ENCODE measurements at regions not wholly inside any gene's neighbourhood (a gene's known extent, or its start where the extent isn't known, plus 50 kb on each side); places are given as distances from the start of the nearest gene placed in this dataset.

DNA sequence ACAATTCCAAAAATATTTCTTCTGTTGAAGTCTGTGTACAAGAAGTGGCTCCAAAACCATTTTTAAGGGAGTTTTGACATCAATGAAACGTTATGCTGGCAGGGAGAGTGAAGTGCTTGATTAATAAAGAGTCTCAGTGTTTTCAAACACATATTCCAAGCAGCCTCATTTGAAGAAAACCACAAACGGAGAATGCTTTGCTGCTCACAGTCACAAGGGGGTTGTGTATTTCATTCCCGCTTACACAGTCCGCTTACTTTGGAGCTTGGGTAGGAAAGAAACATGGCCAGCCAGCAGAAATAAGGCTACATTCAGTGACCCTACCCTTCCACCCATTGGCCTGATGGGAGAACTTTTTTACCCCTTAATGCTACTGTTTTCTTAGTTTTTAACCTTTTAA lies 586.2 kb downstream of the RAB28 start:
- Histone ChIP-seq H3K18ac (ENCODE audit: low read depth, low read length) (no peak overlapping the region), H3K4me3 (ENCODE audit: insufficient read depth, low read depth, low read length) (no peak overlapping the region), H3K14ac (replicated peaks; ENCODE audit: low read depth, low read length) (no peak overlapping the region), H3K23ac (ENCODE audit: low read depth, low read length) (no peak overlapping the region), H2BK5ac (ENCODE audit: low read depth, low read length, poor library complexity, severe bottlenecking) (no peak overlapping the region), H4K20me1 (ENCODE audit: insufficient read depth, low read length) (no peaks in the 10 kb centered on the region), H3K9me1 (ENCODE audit: insufficient read depth, low read length) (no peaks in the 10 kb centered on the region), H2AK9ac (replicated peaks; ENCODE audit: low read depth, low read length, poor library complexity) (no peak overlapping the region), H2AK5ac (ENCODE audit: low read depth, low read length) (no peak overlapping the region), H3K4ac (ENCODE audit: low read depth, low read length) (no peak overlapping the region), H2BK15ac (ENCODE audit: low read depth, low read length) (no peak overlapping the region), H4K91ac (ENCODE audit: insufficient read depth, low read depth, low read length) (no peak overlapping the region), H2AFZ (replicated peaks; ENCODE audit: low read length, poor library complexity) (no peak overlapping the region), H3K79me1 (ENCODE audit: low read depth in 1 of 2, low read length in 2 of 2) (no peaks in the 10 kb centered on the region), H3K36me3 (ENCODE audit: control insufficient read depth, insufficient read depth, low read length) (no peaks in the 10 kb centered on the region), H3K9ac (ENCODE audit: low read depth, low read length) (no peak overlapping the region), H3K9me3 (ENCODE audit: control insufficient read depth, insufficient read depth, low read length) (peaks cover 9% of the 10 kb centered on the region), H3K56ac (ENCODE audit: extremely low read depth, insufficient read depth, low read length) (no peak overlapping the region), H3K4me1 (ENCODE audit: control insufficient read depth, insufficient read depth, low read length) (no peaks in the 10 kb centered on the region), H2BK20ac (ENCODE audit: low read depth, low read length) (no peak overlapping the region), H3K4me2 (ENCODE audit: low read depth, low read length) (no peak overlapping the region), H3K27ac (ENCODE audit: insufficient read depth, low read length) (no peak overlapping the region), H2BK120ac (ENCODE audit: low read depth, low read length) (no peak overlapping the region), H4K5ac (ENCODE audit: low read depth, low read length) (no peak overlapping the region), H3K27me3 (ENCODE audit: control insufficient read depth, insufficient read depth, low read length) (no peaks in the 10 kb centered on the region), H4K8ac (ENCODE audit: low read depth in 2 of 2, low read length in 2 of 2) (no peak overlapping the region)
- TF ChIP-seq CHD1 (IDR thresholded peaks at IDR 0.05; ENCODE audit: low read depth, low read length) (no peak), RAD21 (IDR thresholded peaks at IDR 0.05; ENCODE audit: low read length) (no peak), BHLHE40 (IDR thresholded peaks at IDR 0.05; ENCODE audit: low read depth, low read length) (no peak), RCOR1 (IDR thresholded peaks at IDR 0.05; ENCODE audit: insufficient replicate concordance, low read length) (no peak), RFX5 (IDR thresholded peaks at IDR 0.05; ENCODE audit: low read depth, low read length) (no peak), FOS (IDR thresholded peaks at IDR 0.05; ENCODE audit: low read depth, low read length) (no peak), MAFK (IDR thresholded peaks at IDR 0.05; ENCODE audit: low read depth, low read length) (no peak), MXI1 (IDR thresholded peaks at IDR 0.05; ENCODE audit: borderline replicate concordance, low read depth, low read length) (no peak), POLR2A (IDR thresholded peaks at IDR 0.05; ENCODE audit: low read depth, low read length) (no peak), CEBPB (IDR thresholded peaks at IDR 0.05; ENCODE audit: low read depth, low read length) (no peak), SMC3 (IDR thresholded peaks at IDR 0.05; ENCODE audit: low read depth, low read length) (no peak), MAZ (IDR thresholded peaks at IDR 0.05; ENCODE audit: borderline replicate concordance, low read depth, low read length) (no peak)
- TF ChIP-seq, protein P1, sequence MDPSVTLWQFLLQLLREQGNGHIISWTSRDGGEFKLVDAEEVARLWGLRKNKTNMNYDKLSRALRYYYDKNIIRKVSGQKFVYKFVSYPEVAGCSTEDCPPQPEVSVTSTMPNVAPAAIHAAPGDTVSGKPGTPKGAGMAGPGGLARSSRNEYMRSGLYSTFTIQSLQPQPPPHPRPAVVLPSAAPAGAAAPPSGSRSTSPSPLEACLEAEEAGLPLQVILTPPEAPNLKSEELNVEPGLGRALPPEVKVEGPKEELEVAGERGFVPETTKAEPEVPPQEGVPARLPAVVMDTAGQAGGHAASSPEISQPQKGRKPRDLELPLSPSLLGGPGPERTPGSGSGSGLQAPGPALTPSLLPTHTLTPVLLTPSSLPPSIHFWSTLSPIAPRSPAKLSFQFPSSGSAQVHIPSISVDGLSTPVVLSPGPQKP (IDR thresholded peaks at IDR 0.05; ENCODE audit: borderline replicate concordance, low read depth, low read length): no peak
- TF ChIP-seq, protein P2, sequence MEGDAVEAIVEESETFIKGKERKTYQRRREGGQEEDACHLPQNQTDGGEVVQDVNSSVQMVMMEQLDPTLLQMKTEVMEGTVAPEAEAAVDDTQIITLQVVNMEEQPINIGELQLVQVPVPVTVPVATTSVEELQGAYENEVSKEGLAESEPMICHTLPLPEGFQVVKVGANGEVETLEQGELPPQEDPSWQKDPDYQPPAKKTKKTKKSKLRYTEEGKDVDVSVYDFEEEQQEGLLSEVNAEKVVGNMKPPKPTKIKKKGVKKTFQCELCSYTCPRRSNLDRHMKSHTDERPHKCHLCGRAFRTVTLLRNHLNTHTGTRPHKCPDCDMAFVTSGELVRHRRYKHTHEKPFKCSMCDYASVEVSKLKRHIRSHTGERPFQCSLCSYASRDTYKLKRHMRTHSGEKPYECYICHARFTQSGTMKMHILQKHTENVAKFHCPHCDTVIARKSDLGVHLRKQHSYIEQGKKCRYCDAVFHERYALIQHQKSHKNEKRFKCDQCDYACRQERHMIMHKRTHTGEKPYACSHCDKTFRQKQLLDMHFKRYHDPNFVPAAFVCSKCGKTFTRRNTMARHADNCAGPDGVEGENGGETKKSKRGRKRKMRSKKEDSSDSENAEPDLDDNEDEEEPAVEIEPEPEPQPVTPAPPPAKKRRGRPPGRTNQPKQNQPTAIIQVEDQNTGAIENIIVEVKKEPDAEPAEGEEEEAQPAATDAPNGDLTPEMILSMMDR (conservative IDR thresholded peaks at IDR 0.05; ENCODE audit: low read depth, low read length): no peak
- TF ChIP-seq, protein P3, sequence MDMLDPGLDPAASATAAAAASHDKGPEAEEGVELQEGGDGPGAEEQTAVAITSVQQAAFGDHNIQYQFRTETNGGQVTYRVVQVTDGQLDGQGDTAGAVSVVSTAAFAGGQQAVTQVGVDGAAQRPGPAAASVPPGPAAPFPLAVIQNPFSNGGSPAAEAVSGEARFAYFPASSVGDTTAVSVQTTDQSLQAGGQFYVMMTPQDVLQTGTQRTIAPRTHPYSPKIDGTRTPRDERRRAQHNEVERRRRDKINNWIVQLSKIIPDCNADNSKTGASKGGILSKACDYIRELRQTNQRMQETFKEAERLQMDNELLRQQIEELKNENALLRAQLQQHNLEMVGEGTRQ (IDR thresholded peaks at IDR 0.05; ENCODE audit: low read depth, low read length): no peak
- ATAC-seq (ENCODE audit: low read depth) (no peak), DNase-seq (no peak)
- BruUV-seq (replicated peaks): no TSS peak
- ChIA-PET POLR2A (ENCODE audit: unreplicated experiment) (no interaction called here), CTCF (no interaction called here)
- dilution Hi-C loops (cut with HindIII; ENCODE audit: low sequenced_read_pairs, unreplicated experiment): no loop called here
- in situ Hi-C loops (cut with MboI; ENCODE audit: low sequenced_read_pairs): no loop called here
- WGBS, 2 experiments (ENCODE audit: extremely low coverage in 2 of 2, insufficient read length in 1 of 2): no CpG with 5 or more reads among the region's 4 CpGs
- intact Hi-C loops (cut with micrococcal nuclease): no loop called here
